ENCODE measurements at regions not wholly inside any gene's neighbourhood (a gene's known extent, or its start where the extent isn't known, plus 50 kb on each side); places are given as distances from the start of the nearest gene placed in this dataset.

GRCh38 chr12:25755136-25755970 lies 202.3 kb upstream of the LMNTD1 start:
- no peak for DNase-seq (ENCODE audit: low read depth)

DNA sequence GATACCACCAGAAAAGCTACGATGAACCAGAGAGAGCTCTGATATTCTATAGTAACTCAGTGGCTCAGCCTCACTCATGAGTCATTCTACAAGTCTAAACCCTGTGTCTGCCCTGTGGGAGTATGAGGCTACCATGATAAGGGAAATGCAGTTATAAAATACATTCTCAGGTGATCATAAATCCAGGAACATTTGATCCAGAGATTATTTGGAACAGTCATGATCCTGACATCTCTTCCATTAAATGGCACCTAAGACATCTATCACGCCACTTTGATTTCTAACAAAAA lies 202.6 kb upstream of the RASSF8 start:
- DNase-seq (ENCODE audit: low read depth), result no peak

GRCh38 chr12:25757037-25757665 lies 201.3 kb upstream of the RASSF8 start:
- DNase-seq (ENCODE audit: low read depth), result no peak

- DNase-seq (ENCODE audit: low read depth), result no peak
These were observed 198.7 kb upstream of the RASSF8 start for GRCh38 chr12:25759752-25760151.

DNA sequence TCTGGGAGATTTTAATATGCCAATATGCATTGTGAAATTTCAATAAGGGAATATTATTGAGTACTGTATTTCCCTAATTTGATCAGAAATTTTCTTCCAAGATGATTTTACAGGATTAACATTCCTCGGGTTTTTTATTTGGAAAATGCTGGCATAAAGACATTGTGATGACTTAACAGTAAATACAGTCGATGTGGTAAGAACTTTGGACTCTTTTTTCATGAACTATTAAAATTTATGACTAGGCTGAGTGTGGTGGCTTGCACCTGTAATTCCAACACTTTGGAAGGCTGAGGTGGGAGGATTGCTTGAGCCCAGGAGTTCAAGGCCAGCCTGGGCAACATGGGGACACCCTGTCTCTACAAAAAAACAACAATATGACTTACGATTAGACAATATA lies 197.1 kb upstream of the RASSF8 start:
- no peak for DNase-seq (ENCODE audit: low read depth)

GRCh38 chr12:25764409-25764808 lies 194.1 kb upstream of the RASSF8 start:
- DNase-seq (ENCODE audit: low read depth), result no peak

GRCh38 chr12:25764892-25765291 lies 193.6 kb upstream of the RASSF8 start:
- DNase-seq (ENCODE audit: low read depth), result no peak

GRCh38 chr12:25767606-25768005 lies 190.9 kb upstream of the RASSF8 start:
- DNase-seq (ENCODE audit: low read depth), result no peak

- no peak for DNase-seq (ENCODE audit: low read depth)
These were observed 190.3 kb upstream of the RASSF8 start for GRCh38 chr12:25768151-25768550.

DNA sequence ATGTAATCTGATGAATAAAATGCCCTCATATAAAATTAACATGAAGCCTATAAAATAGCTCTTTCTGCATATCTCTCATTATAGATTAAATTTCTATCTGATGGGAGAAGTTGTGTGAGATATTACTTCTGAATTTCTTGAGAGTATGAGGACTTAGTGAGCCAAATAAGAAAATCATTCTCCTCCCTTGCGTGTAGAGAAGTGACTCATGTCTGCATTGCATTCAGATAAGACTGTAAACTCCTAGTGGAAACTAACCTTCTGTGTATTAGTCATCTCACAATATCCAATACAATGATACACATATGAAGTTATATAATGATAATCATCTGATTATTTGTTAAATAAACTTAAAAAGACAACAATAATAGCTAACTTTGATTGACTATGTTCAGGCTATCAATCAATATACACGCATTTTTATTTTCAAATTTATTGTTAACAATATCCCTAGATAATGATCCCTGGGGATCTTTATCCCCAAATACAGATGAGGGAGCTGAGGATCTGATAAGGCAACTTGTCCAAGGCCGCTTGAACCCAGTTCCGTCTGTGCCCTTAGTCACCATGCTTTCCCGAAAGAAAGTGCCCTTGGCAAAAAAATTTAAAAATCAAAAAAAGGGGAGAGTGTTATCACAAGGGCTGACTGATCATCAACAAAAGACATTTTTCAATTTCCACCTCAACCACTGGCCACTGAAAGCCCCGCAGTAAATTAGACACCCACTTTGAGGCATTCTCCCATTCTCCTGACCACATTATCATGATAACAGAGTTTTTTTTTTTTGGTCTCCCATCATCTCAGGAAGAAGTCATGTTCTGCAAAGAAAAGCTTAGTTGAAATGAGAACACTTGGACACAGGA lies 189.2 kb upstream of the RASSF8 start:
- peak; percentile 32 for DNase-seq (ENCODE audit: low read depth)

- DNase-seq (ENCODE audit: low read depth), result no peak
These were observed 187.4 kb upstream of the RASSF8 start for GRCh38 chr12:25771041-25771440.

DNA sequence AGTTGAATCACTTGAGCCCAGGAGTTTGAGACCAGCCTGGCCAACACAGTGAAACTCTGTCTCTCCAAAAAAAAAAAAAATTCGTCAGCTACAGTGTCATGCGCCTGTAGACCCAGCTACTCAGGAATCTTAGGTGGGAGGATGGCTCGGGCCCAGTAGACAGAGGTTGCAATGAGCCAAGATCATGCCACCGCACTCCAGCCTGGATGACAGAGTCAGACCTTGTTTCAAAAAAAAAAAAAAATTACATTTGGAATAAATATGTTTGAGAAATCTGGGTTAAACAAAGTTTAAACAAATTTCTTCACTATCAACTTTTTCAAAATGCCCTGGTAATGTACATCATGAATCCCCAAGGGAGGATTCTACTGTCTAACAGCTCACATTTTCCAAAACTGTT lies 187.0 kb upstream of the RASSF8 start:
- no peak for DNase-seq (ENCODE audit: low read depth)

GRCh38 chr12:25775968-25776367 lies 182.5 kb upstream of the RASSF8 start:
- peak; percentile 59 for DNase-seq (ENCODE audit: low read depth)

DNA sequence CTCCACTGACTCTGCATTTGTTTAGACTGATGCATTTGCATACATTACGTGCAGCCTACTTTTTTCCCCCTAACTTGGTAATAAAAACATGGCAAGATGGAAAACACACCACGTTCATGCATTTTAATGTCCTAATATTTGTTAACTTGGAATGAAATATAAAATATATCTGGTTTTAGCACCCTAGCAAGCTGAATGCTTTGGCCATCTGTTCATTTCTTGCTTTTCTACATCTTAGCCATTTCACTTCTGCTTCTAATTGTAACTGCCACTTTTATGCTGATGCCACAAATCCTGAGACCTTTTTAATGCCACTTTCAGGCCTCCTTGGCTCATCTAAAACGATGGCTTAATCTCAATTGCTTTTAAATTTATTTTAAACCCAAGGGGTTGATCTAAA lies 177.7 kb upstream of the RASSF8 start:
- DNase-seq (ENCODE audit: low read depth), result no peak

- DNase-seq (ENCODE audit: low read depth), result no peak
These were observed 177.2 kb upstream of the RASSF8 start for GRCh38 chr12:25781232-25781631.

DNA sequence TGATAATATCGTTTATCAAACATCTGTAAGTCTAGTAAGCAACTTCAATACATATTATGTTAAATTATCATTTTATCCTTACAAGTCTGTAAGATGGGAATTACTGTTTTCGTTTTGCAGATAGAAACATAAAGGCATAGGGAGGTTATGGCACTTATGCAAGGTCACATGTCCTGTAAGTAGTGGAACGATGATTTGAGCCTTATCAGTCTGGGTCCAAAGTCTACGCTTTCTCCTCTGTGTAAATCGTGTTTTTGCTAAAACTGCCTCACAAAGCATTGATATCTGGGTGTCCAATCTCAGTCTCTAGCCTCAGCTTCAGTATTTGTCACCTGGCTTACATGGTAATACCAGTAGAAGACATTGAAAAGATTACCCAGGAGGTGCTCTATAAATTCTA lies 174.9 kb upstream of the RASSF8 start:
- no peak for DNase-seq (ENCODE audit: low read depth)

- DNase-seq (ENCODE audit: low read depth), result no peak
These were observed 173.8 kb upstream of the RASSF8 start for GRCh38 chr12:25784669-25785068.

- no peak for DNase-seq (ENCODE audit: low read depth)
These were observed 173.3 kb upstream of the RASSF8 start for GRCh38 chr12:25785134-25785533.

GRCh38 chr12:25787701-25788100 lies 170.8 kb upstream of the RASSF8 start:
- DNase-seq (ENCODE audit: low read depth), result no peak

DNA sequence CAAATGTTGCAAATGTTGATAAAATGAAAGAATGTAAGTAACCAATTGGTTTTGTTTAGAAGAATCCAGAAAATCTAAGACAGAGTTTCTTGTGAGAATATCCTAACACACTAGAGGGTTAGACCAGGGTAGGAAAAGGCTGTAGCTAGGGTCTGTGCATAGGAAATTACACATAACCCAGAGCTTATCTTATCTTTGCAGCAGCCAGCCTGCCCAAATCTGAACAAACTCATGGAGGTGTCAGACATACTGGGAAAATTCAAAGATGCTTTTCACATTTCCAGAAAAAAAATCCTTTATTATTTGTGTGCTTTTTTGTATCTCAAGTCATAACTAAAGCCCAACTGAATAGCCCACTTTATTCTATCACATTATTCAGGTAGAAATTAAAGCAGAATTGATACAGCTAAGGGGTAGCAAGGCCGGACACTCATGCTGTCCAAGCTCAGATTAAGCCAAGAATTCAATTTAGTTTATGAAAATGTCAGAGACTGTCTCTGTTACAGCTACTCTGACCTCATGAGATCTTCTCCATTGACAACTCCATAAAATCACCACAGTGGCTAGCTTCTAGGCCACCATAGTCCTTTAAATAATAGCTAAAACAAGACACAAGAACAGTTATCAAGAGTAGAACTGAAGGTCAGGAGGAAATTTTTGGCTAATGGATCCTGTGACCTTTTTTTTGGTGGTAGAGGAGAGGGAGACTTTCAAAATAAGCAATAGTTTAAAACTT lies 169.6 kb upstream of the RASSF8 start:
- DNase-seq (ENCODE audit: low read depth), result no peak

DNA sequence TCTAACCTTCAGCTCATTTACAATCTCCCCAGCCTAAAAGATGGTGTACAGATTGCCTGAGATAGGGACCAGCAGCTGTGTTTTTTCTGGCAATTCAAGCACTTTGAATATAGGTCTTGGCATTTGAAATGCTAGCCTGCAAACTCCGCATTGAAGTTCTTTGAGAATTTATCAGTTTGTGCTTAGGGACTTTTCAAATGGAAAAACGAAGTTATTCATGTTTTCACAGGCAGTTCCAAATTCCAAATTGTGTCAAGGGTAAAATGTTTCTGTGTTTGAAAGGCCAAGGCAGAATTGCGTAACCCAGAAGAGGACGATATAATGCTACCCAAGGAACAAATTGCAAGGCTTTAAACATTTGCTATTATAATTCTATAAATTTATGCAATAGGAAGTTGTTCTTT lies 168.9 kb upstream of the RASSF8 start:
- no peak for DNase-seq (ENCODE audit: low read depth)

- no peak for DNase-seq (ENCODE audit: low read depth)
These were observed 166.5 kb upstream of the RASSF8 start for GRCh38 chr12:25792031-25792430.

Data from GM04504 (cell line).